Endothelial cell (in vitro differentiated cells): ENCODE measurements at regions not wholly inside any gene's neighbourhood (a gene's known extent, or its start where the extent isn't known, plus 50 kb on each side); places are given as distances from the start of the nearest gene placed in this dataset.

Source experiments
- DNase-seq: peaks from one replicate; pipeline ENCODE4 v3.0.0; 2021; ENCODE audit warnings: low spot score
- H3K27ac Mint-ChIP-seq: one replicate; pipeline ENCODE4 v1.8.0; 2021; ENCODE audit warnings: mixed read lengths, inconsistent platforms; ENCODE audit not compliant: unreplicated experiment
- H3K27me3 Mint-ChIP-seq: one replicate; pipeline ENCODE4 v1.8.0; 2021; ENCODE audit warnings: mild to moderate bottlenecking, moderate library complexity, mixed read lengths, inconsistent platforms; ENCODE audit not compliant: unreplicated experiment
- H3K36me3 Mint-ChIP-seq: one replicate; pipeline ENCODE4 v1.8.0; 2021; ENCODE audit warnings: mild to moderate bottlenecking, low read depth, mixed read lengths, inconsistent platforms; ENCODE audit not compliant: unreplicated experiment
- H3K4me1 Mint-ChIP-seq: one replicate; pipeline ENCODE4 v1.8.0; 2021; ENCODE audit warnings: mild to moderate bottlenecking, mixed read lengths, inconsistent platforms; ENCODE audit not compliant: unreplicated experiment
- H3K4me3 Mint-ChIP-seq: one replicate; pipeline ENCODE4 v1.8.0; 2021; ENCODE audit warnings: mild to moderate bottlenecking, mixed read lengths, inconsistent platforms; ENCODE audit not compliant: unreplicated experiment
- H3K9me3 Mint-ChIP-seq: one replicate; pipeline ENCODE4 v1.8.0; 2021; ENCODE audit warnings: mixed read lengths, inconsistent platforms; ENCODE audit not compliant: unreplicated experiment
- CTCF ChIP-seq: fragments of 200-600 bp; sonication (generic); IDR thresholded peaks from one replicate; pipeline ENCODE4 v1.5.0; 2021; ENCODE audit warnings: antibody characterized with exemption; ENCODE audit not compliant: unreplicated experiment

- no peak for TF ChIP-seq CTCF
- no peak overlapping the region for H3K27ac Mint-ChIP-seq
- no peaks in the 10 kb centered on the region for H3K36me3 Mint-ChIP-seq
- no peaks in the 10 kb centered on the region for H3K27me3 Mint-ChIP-seq
- no peaks in the 10 kb centered on the region for H3K4me1 Mint-ChIP-seq
- DNase-seq, result no peak
- no peaks in the 10 kb centered on the region for H3K9me3 Mint-ChIP-seq
- H3K4me3 Mint-ChIP-seq, result no peak overlapping the region
These were observed 412.1 kb downstream of the MZT1 start for GRCh38 chr13:72315312-72315711.

- Mint-ChIP-seq H3K27ac (no peak overlapping the region), H3K36me3 (no peaks in the 10 kb centered on the region), H3K27me3 (no peaks in the 10 kb centered on the region)
These were observed 413.2 kb downstream of the MZT1 start for GRCh38 chr13:72314210-72314609.

GRCh38 chr13:72313546-72313945 is 413.9 kb downstream of the MZT1 start:
- Mint-ChIP-seq H3K9me3 (no peaks in the 10 kb centered on the region), H3K36me3 (no peaks in the 10 kb centered on the region), H3K4me3 (no peak overlapping the region), H3K4me1 (no peaks in the 10 kb centered on the region), H3K27ac (no peak overlapping the region), H3K27me3 (no peaks in the 10 kb centered on the region)
- no peak for DNase-seq
- TF ChIP-seq CTCF, result no peak

More at GRCh38 chr13:72314210-72314609, 413.2 kb downstream of the MZT1 start:
- Mint-ChIP-seq H3K9me3 (no peaks in the 10 kb centered on the region), H3K4me3 (no peak overlapping the region), H3K4me1 (no peaks in the 10 kb centered on the region)
- DNase-seq, result no peak
- no peak for TF ChIP-seq CTCF

GRCh38 chr13:72303941-72304746 is 423.3 kb downstream of the MZT1 start:
- H3K4me1 Mint-ChIP-seq, result no peaks in the 10 kb centered on the region
- H3K4me3 Mint-ChIP-seq, result no peak overlapping the region
- H3K36me3 Mint-ChIP-seq, result no peaks in the 10 kb centered on the region
- no peak overlapping the region for H3K27ac Mint-ChIP-seq
- DNase-seq, result no peak
- TF ChIP-seq CTCF, result no peak
- H3K27me3 Mint-ChIP-seq, result no peaks in the 10 kb centered on the region
- H3K9me3 Mint-ChIP-seq, result no peaks in the 10 kb centered on the region

GRCh38 chr13:72296246-72296645 is 429.2 kb upstream of the DACH1 start:
- Mint-ChIP-seq H3K4me1 (peaks cover 30% of the 10 kb centered on the region), H3K27me3 (peaks cover 3% of the 10 kb centered on the region), H3K9me3 (no peaks in the 10 kb centered on the region), H3K4me3 (no peak overlapping the region), H3K27ac (peak overlapping the region; percentile 93), H3K36me3 (peaks cover 3% of the 10 kb centered on the region)
- no peak for TF ChIP-seq CTCF
- DNase-seq, result no peak
